K562 (cell line): ENCODE measurements at regions not wholly inside any gene's neighbourhood (a gene's known extent, or its start where the extent isn't known, plus 50 kb on each side); places are given as distances from the start of the nearest gene placed in this dataset.

Experiments used
- ATAC-seq: fragments of 200-7000 bp; cut with Tn5 transposase; 3 replicates; pipeline ENCODE4 v1.9.1; 2020; ENCODE audit warnings: moderate library complexity
- BruUV-seq: library from RNA; stranded (reverse); fragments of 400-500 nt; replicated peaks from 2 replicates; lab custom pipeline; 2021; lab: Mats Ljungman, UMichigan
- CTCF ChIA-PET: fragments of 300-600 bp; formaldehyde crosslinking; extraction: SDS; loops from one replicate; lab custom pipeline; 2021; ENCODE audit warnings: low intra/inter-chr PET ratio; lab: Yijun Ruan, JAX
- POLR2A ChIA-PET: fragments of 300-600, 350-650 bp; sonication (Branson Sonifier 250); formaldehyde crosslinking; extraction: SDS; loops from one replicate; lab custom pipeline; 2021; ENCODE audit warnings: antibody characterized with exemption, inconsistent platforms; lab: Yijun Ruan, JAX
- DNase-seq, 4 experiments: peaks; one replicate each; pipeline versions ENCODE4 v3.0.0 to v3.0.0-alpha.2; 2011 to 2018; ENCODE audit warnings: low spot score in 3 of 4, mixed read lengths in 3 of 4; ENCODE audit errors: extremely low read depth in 1 of 4
- FAIRE-seq: peaks from 2 replicates; lab custom pipeline; 2011; peaks lifted over from hg19 to GRCh38; lab: Jason Lieb, UNC
- H2AFZ ChIP-seq: 2 replicates; pipeline ENCODE4 v1.6.0; 2011; ENCODE audit warnings: low read depth, low read length, control low read depth, inconsistent platforms
- H3K27ac ChIP-seq: fragments of 200-600 bp; 3 replicates; pipeline ENCODE4 v1.8.0; 2011; ENCODE audit warnings: low read depth, mild to moderate bottlenecking, control low read depth, inconsistent platforms, low read length, moderate library complexity, mixed read lengths; ENCODE audit errors: extremely low read depth
- H3K27me3 ChIP-seq, 2 experiments: fragments of 300-600 bp in 1 of 2; 2 replicates in 1 of 2; 3 replicates in 1 of 2; pipeline versions ENCODE4 v1.6.0 to v1.8.0; 2011; ENCODE audit warnings: inconsistent platforms in 2 of 2, low read length in 2 of 2, mild to moderate bottlenecking in 1 of 2, mixed read lengths in 1 of 2, moderate library complexity in 1 of 2; ENCODE audit not compliant: control insufficient read depth in 2 of 2, insufficient read depth in 2 of 2
- H3K36me3 ChIP-seq: fragments of 300-600 bp; 3 replicates; pipeline ENCODE4 v1.8.0; 2011; ENCODE audit warnings: mild to moderate bottlenecking, low read length, inconsistent platforms; ENCODE audit not compliant: control insufficient read depth, insufficient read depth
- H3K4me1 ChIP-seq, 2 experiments: fragments of 200-600 bp in 1 of 2; replicated peaks in 1 of 2; 2 replicates in 1 of 2; 3 replicates in 1 of 2; pipeline versions ENCODE4 v1.5.1 to v1.8.0; 2011; ENCODE audit warnings: inconsistent platforms in 2 of 2, low read length in 2 of 2, mild to moderate bottlenecking in 1 of 2, mixed read lengths in 1 of 2, moderate library complexity in 1 of 2; ENCODE audit not compliant: control insufficient read depth in 2 of 2, insufficient read depth in 2 of 2
- H3K4me2 ChIP-seq: 2 replicates; pipeline ENCODE4 v1.6.1; 2011; ENCODE audit warnings: low read length, control low read depth, inconsistent platforms, mixed read lengths; ENCODE audit not compliant: insufficient read depth
- H3K4me3 ChIP-seq: fragments of 200-600 bp; sonication (generic), shearing (Covaris generic); 2 replicates; pipeline ENCODE4 v1.5.1; 2016; ENCODE audit warnings: control low read depth, inconsistent platforms
- H3K79me2 ChIP-seq: fragments of 200-600 bp; 3 replicates; pipeline ENCODE4 v1.8.0; 2011; ENCODE audit warnings: low read length, inconsistent platforms; ENCODE audit not compliant: control insufficient read depth, insufficient read depth
- H3K9ac ChIP-seq, 2 experiments: 2 replicates each; pipeline versions ENCODE4 v1.6.0 to v1.6.1; 2011; ENCODE audit warnings: low read depth in 2 of 2, low read length in 2 of 2, control low read depth in 1 of 2, inconsistent platforms in 1 of 2, mild to moderate bottlenecking in 1 of 2, mixed read lengths in 1 of 2; ENCODE audit not compliant: insufficient read depth in 1 of 2
- H3K9me1 ChIP-seq: one replicate; pipeline ENCODE4 v1.6.0; 2011; ENCODE audit warnings: inconsistent platforms, mild to moderate bottlenecking, low read length, moderate library complexity; ENCODE audit not compliant: control insufficient read depth, insufficient read depth
- H3K9me3 ChIP-seq: replicated peaks from 2 replicates; pipeline ENCODE4 v1.5.1; 2011; ENCODE audit warnings: low read depth, low read length, inconsistent platforms; ENCODE audit not compliant: control insufficient read depth, insufficient read depth
- H4K20me1 ChIP-seq: replicated peaks from 2 replicates; pipeline ENCODE4 v1.6.1; 2011; ENCODE audit warnings: low read length, inconsistent platforms, mixed read lengths; ENCODE audit not compliant: control insufficient read depth, insufficient read depth
- ARID1B ChIP-seq: fragments of 450-650 bp; IDR thresholded peaks from 2 replicates; pipeline ENCODE4 v1.6.1; 2016; ENCODE audit warnings: antibody characterized with exemption, mild to moderate bottlenecking, inconsistent platforms
- ESRRB ChIP-seq: fragments of 250-450 bp; sonication (Bioruptor Pico); IDR thresholded peaks from 2 replicates; pipeline ENCODE4 v1.5.0; 2020; ENCODE audit warnings: mild to moderate bottlenecking, moderate library complexity, borderline replicate concordance
- GATA2 ChIP-seq: sonication (generic); formaldehyde crosslinking; IDR thresholded peaks from 2 replicates; pipeline ENCODE4 v1.4.0; 2020; ENCODE audit warnings: mild to moderate bottlenecking, missing genetic modification reagents
- KLF13 ChIP-seq: fragments of 450-650 bp; IDR thresholded peaks from 2 replicates; pipeline ENCODE4 v1.6.1; 2016; ENCODE audit warnings: missing genetic modification characterization, low read depth, mild to moderate bottlenecking, missing compliant biosample characterization, moderate library complexity, borderline replicate concordance
- LEF1 ChIP-seq: fragments of 450-650 bp; IDR thresholded peaks from 2 replicates; pipeline ENCODE4 v1.6.1; 2016; ENCODE audit warnings: mild to moderate bottlenecking
- MECOM ChIP-seq: fragments of 250-450 bp; sonication (Bioruptor Pico); IDR thresholded peaks from 2 replicates; pipeline ENCODE4 v1.8.0; 2022; ENCODE audit warnings: inconsistent platforms
- PHF21A ChIP-seq: fragments of 450-650 bp; IDR thresholded peaks from 2 replicates; pipeline ENCODE4 v1.6.1; 2017; ENCODE audit warnings: low read depth, borderline replicate concordance
- SLC30A9 ChIP-seq: fragments of 250-450 bp; sonication (Bioruptor Pico); IDR thresholded peaks from 2 replicates; pipeline ENCODE4 v1.8.0; 2022; ENCODE audit warnings: mild to moderate bottlenecking, moderate library complexity
- SP1 ChIP-seq: sonication (generic); formaldehyde crosslinking; IDR thresholded peaks from 2 replicates; pipeline ENCODE4 v1.8.1; 2022; ENCODE audit warnings: mild to moderate bottlenecking, missing genetic modification reagents
- ZBTB40 ChIP-seq, 2 experiments: fragments of 450-650 bp in 1 of 2; sonication (generic) in 1 of 2; formaldehyde crosslinking in 1 of 2; IDR thresholded peaks; 2 replicates each; pipeline versions ENCODE4 v1.7.1 to v1.9.0; 2016 to 2022; ENCODE audit warnings: inconsistent platforms in 1 of 2, mild to moderate bottlenecking in 1 of 2, missing genetic modification reagents in 1 of 2
- ZKSCAN8 ChIP-seq: fragments of 200-800 bp; sonication (Bioruptor generic); IDR thresholded peaks from 2 replicates; pipeline ENCODE4 v1.6.1; 2016; ENCODE audit warnings: missing genetic modification characterization, missing compliant biosample characterization
- ZNF165 ChIP-seq: fragments of 250-450 bp; sonication (Bioruptor Pico); IDR thresholded peaks from 2 replicates; pipeline ENCODE4 v1.4.0; 2020; ENCODE audit warnings: borderline replicate concordance
- ZNF263 ChIP-seq: sonication (generic); formaldehyde crosslinking; IDR thresholded peaks from 2 replicates; pipeline ENCODE4 v1.8.0; 2022; ENCODE audit warnings: mild to moderate bottlenecking, missing genetic modification reagents, borderline replicate concordance
- ZNF408 ChIP-seq: fragments of 250-450 bp; sonication (Bioruptor Pico); IDR thresholded peaks from 2 replicates; pipeline ENCODE4 v1.4.0; 2020; ENCODE audit warnings: low read depth, mild to moderate bottlenecking, moderate library complexity
- ZNF511 ChIP-seq: sonication (generic); formaldehyde crosslinking; IDR thresholded peaks from 2 replicates; pipeline ENCODE4 v1.8.0; 2022; ENCODE audit warnings: mild to moderate bottlenecking, missing genetic modification reagents
- ZNF561 ChIP-seq: fragments of 450-650 bp; formaldehyde crosslinking; conservative IDR thresholded peaks from 2 replicates; pipeline ENCODE4 v1.4.0; 2020; ENCODE audit warnings: mild to moderate bottlenecking, moderate library complexity
- WGBS: fragments of 100-300 bp; shearing (Covaris generic); methylation state at CpG from one replicate; pipeline ENCODE4 v1.1.6; 2016; ENCODE audit warnings: low coverage, mixed read lengths; ENCODE audit not compliant: insufficient coverage; ENCODE audit errors: missing lambda C conversion rate; 5-methylcytosine and 5-hydroxymethylcytosine counted together
- in situ Hi-C: fragments of 300-500 bp; cut with MboI; formaldehyde crosslinking; loops from 4 replicates; pipeline ENCODE4 v1.15.0; 2018; ENCODE audit warnings: inconsistent platforms, mixed read lengths
- intact Hi-C: fragments of 100-400 bp; cut with micrococcal nuclease; formaldehyde crosslinking; loops from 2 replicates; pipeline ENCODE4 v1.14.2; 2022

- WGBS, result 0% methylated on average over 4 of the region's 4 CpGs
- DNase-seq (no peak), ATAC-seq (no peak), FAIRE-seq (no peak)
- Histone ChIP-seq H3K9ac (no peak overlapping the region), H3K27ac (no peak overlapping the region), H3K79me2 (no peaks in the 10 kb centered on the region), H3K27me3 (no peaks in the 10 kb centered on the region), H2AFZ (no peak overlapping the region), H3K4me1 (no peaks in the 10 kb centered on the region), H3K36me3 (no peaks in the 10 kb centered on the region), H3K4me3 (no peak overlapping the region), H3K9me1 (no peaks in the 10 kb centered on the region), H3K4me2 (no peak overlapping the region), H3K9me3 (peaks cover 4% of the 10 kb centered on the region), H4K20me1 (no peaks in the 10 kb centered on the region)
- BruUV-seq, result no TSS peak
- intact Hi-C loops, result no loop called here
- ChIA-PET POLR2A (no interaction called here), CTCF (no interaction called here)
- in situ Hi-C loops, result no loop called here
- no peak for TF ChIP-seq MECOM
- no peak for TF ChIP-seq ZNF263 (CRISPR knock-in tag)
- no peak for TF ChIP-seq GATA2 (CRISPR knock-in tag)
- no peak for TF ChIP-seq ZNF408
- no peak for TF ChIP-seq KLF13 (tag)
- no peak for TF ChIP-seq SLC30A9
- no peak for TF ChIP-seq LEF1
- TF ChIP-seq ZNF165 (CRISPR knock-in tag), result no peak
- TF ChIP-seq ZKSCAN8, result no peak
- no peak for TF ChIP-seq ZBTB40 (IDR thresholded peaks at IDR 0.05)
- no peak for TF ChIP-seq ZBTB40 (CRISPR knock-in tag; IDR thresholded peaks at IDR 0.05)
- no peak for TF ChIP-seq ZNF511 (CRISPR knock-in tag)
- TF ChIP-seq ARID1B, result no peak
- no peak for TF ChIP-seq PHF21A
- no peak for TF ChIP-seq SP1 (CRISPR knock-in tag)
- no peak for TF ChIP-seq ZNF561 (CRISPR knock-in tag)
- no peak for TF ChIP-seq ESRRB (CRISPR knock-in tag)
These were observed 566.4 kb downstream of the DNAH5 start for GRCh38 chr5:13378091-13378490.
